SJCRH30 (cell line): ENCODE measurements at regions not wholly inside any gene's neighbourhood (a gene's known extent, or its start where the extent isn't known, plus 50 kb on each side); places are given as distances from the start of the nearest gene placed in this dataset.

Experiments
- DNase-seq, 2 experiments: peaks; one replicate each; pipeline ENCODE4 v3.0.0-alpha.2; 2015 to 2020
- H3K27ac ChIP-seq: fragments of 250-450 bp; sonication (Bioruptor Pico); 2 replicates; pipeline ENCODE4 v1.5.1; 2020; ENCODE audit warnings: mild to moderate bottlenecking, moderate library complexity
- H3K27me3 ChIP-seq: fragments of 250-450 bp; sonication (Bioruptor Pico); 2 replicates; pipeline ENCODE4 v1.5.1; 2020; ENCODE audit warnings: mild to moderate bottlenecking, moderate library complexity
- H3K36me3 ChIP-seq: fragments of 250-450 bp; sonication (Bioruptor Pico); 2 replicates; pipeline ENCODE4 v1.5.1; 2020; ENCODE audit warnings: mild to moderate bottlenecking, moderate library complexity
- H3K4me1 ChIP-seq: fragments of 250-450 bp; sonication (Bioruptor Pico); 2 replicates; pipeline ENCODE4 v1.5.1; 2020; ENCODE audit warnings: mild to moderate bottlenecking, moderate library complexity
- H3K4me3 ChIP-seq: fragments of 250-450 bp; sonication (Bioruptor Pico); 2 replicates; pipeline ENCODE4 v1.5.1; 2020; ENCODE audit warnings: mild to moderate bottlenecking, moderate library complexity
- H3K9me3 ChIP-seq: fragments of 250-450 bp; sonication (Bioruptor Pico); replicated peaks from 2 replicates; pipeline ENCODE4 v1.5.1; 2020; ENCODE audit warnings: mild to moderate bottlenecking, moderate library complexity

DNA sequence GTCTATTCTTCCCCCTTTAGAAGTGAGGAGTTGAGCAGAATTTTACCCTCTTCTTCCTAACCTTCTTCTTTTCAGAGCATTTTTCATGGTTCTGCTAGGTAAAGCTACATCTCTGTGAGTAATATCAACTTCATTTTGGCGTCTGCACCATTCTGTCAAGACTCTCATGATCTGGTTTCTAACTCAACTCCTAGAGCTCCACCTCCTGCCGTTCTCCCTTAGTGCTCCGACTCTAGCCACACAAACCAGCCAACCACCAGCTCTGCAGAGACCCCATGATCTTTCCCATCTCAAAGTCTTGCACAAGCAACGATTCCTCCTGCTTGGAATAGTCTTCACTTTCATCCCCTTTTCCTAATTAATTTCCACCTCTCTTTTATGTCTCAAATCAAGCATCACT lies 193.9 kb upstream of the TMC3 start:
- no peak for DNase-seq
- Histone ChIP-seq H3K36me3 (no peaks in the 10 kb centered on the region), H3K27ac (no peak overlapping the region), H3K27me3 (no peaks in the 10 kb centered on the region), H3K4me1 (no peaks in the 10 kb centered on the region; the same call in 1 of the 2 replicates), H3K4me3 (no peak overlapping the region), H3K9me3 (0 out of 2 replicates have a peak, but pooled peaks cover 4% of the 10 kb centered on the region)

- H3K36me3 ChIP-seq: no peaks in the 10 kb centered on the region
- no peak for DNase-seq
- no peaks in the 10 kb centered on the region for H3K27me3 ChIP-seq
- no peak overlapping the region for H3K4me3 ChIP-seq
- H3K4me1 ChIP-seq: no peaks in the 10 kb centered on the region
- no peak overlapping the region for H3K27ac ChIP-seq
- H3K9me3 ChIP-seq: no peaks in the 10 kb centered on the region
Measured at GRCh38 chr15:81562986-81563385, 189.0 kb upstream of the TMC3 start.

DNA sequence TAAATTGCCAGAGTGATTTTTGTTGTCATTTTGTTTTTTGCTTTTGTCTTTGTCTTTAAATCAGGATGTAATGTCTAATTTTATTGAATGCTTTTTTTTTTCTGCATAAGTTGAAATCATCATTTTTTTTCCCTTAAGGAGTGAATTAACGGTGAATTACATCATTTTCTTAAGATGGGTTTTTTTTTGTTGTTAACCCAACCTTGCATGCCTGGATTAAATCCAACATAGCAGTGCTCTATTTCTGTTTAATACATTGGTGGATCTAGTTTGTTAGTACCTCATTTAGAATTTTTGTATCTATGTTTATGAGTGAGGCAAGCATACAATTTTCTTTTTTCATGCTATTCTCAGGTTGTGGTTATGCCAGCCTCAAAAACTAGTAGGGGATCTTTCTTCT lies 186.4 kb upstream of the TMC3 start:
- no peak for DNase-seq
- no peak overlapping the region for H3K27ac ChIP-seq
- no peaks in the 10 kb centered on the region for H3K36me3 ChIP-seq
- H3K4me1 ChIP-seq: no peaks in the 10 kb centered on the region
- no peak overlapping the region for H3K4me3 ChIP-seq
- no peaks in the 10 kb centered on the region for H3K27me3 ChIP-seq
- H3K9me3 ChIP-seq: peaks cover 3% of the 10 kb centered on the region; the same call in 1 of the 2 replicates

DNA sequence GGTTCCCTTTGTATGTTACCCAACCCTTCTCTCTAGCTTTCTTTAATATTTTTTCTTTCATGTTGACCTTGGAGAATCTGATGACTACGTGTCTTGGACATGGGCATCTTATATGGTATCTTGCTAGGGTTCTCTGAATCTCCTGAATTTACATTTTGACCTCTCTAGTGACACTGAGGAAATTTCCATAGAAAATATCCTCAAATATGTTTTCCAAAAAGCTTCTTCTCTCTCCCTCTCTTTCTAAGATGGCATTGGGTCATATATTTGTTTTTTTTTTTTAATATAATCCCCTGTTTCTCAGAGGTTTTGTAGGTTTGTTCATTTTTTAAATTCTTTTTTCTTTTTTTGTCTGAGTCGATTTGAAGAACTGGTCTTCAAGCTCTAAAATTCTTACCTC lies 184.0 kb upstream of the TMC3 start:
- Histone ChIP-seq H3K27me3 (no peaks in the 10 kb centered on the region), H3K4me1 (no peaks in the 10 kb centered on the region), H3K27ac (no peak overlapping the region), H3K36me3 (no peaks in the 10 kb centered on the region), H3K4me3 (no peak overlapping the region), H3K9me3 (peaks cover 3% of the 10 kb centered on the region; the same call in 1 of the 2 replicates)
- DNase-seq: no peak

GRCh38 chr15:81555346-81555745 lies 181.3 kb upstream of the TMC3 start:
- DNase-seq: no peak
- Histone ChIP-seq H3K4me3 (no peak overlapping the region), H3K36me3 (no peaks in the 10 kb centered on the region)

DNA sequence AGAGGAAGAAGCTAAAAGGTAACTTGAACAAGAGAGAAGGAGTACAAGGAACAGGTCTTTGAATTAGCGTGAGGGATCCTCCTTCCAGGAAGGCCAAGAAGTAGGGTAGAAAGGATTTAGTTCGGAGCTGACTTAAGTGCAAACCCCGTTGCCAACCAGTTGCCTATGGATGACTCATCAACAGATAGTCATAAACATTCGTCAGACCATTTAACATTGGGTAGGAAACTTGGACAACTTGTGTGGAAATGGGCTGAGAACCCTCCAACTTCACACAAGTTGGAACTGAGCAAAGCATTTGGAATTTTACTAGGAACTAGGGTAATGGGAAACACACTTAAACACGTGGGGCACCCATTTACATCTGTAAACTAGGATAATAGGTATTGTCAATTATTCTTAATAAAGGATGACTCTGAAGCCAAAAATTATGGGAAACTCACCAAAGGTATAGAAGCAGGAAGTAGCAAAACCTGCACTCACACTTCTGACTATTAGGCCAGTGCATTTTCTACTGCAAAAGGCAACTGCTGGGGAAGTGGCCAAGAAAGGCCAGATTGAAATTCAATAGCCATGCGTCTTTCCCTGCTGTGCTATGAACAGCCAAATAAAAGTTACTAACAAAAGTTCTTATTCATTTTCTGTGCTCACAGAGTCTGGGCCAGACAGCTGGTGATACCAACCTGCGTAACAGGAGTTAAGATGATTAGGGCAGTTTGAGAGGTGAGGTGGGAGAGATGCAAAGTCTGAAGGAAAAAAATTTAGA lies 174.5 kb upstream of the TMC3 start:
- Histone ChIP-seq H3K9me3 (no peaks in the 10 kb centered on the region), H3K36me3 (no peaks in the 10 kb centered on the region), H3K27ac (no peak overlapping the region), H3K4me1 (peaks cover 7% of the 10 kb centered on the region), H3K27me3 (no peaks in the 10 kb centered on the region), H3K4me3 (no peak overlapping the region)
- peak in 1 of 2 experiments; percentile 36 for DNase-seq

More at GRCh38 chr15:81555346-81555745, 181.3 kb upstream of the TMC3 start:
- Histone ChIP-seq H3K27me3 (no peaks in the 10 kb centered on the region), H3K4me1 (no peaks in the 10 kb centered on the region), H3K27ac (no peak overlapping the region), H3K9me3 (peaks cover 3% of the 10 kb centered on the region; the same call in 1 of the 2 replicates)

DNA sequence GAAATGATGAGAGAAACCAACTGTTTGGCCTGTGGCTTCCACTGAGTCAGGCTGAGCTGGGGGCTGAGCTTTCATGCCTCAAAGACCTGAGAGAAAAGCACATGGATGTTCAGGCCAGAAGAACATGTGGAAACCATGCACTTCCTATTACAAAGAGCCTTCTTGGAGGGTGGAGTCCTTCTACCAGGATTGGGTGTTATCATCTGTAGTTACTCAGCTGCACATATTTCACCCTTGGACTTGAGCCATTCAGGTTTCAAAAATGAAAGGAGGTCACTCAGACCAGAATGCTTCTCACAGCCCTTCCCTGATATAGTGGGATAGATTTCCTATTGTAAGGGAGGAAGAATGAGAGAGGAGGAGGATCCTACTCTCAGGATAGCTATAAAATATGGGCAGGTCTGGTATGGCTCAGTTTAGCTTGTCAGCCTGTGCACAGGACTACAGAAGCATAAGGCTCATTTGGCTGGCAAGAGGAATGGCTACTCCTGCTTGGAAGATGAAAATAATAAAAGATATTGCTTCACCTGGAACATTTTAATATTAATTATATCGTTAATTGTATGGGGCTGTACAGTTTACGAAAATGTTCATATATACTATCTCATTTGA lies 173.6 kb upstream of the TMC3 start:
- Histone ChIP-seq H3K27ac (no peak overlapping the region), H3K4me3 (no peak overlapping the region), H3K27me3 (no peaks in the 10 kb centered on the region), H3K36me3 (no peaks in the 10 kb centered on the region), H3K9me3 (no peaks in the 10 kb centered on the region), H3K4me1 (peaks cover 7% of the 10 kb centered on the region)
- DNase-seq: no peak

- Histone ChIP-seq H3K4me3 (no peak overlapping the region), H3K27me3 (no peaks in the 10 kb centered on the region), H3K27ac (no peak overlapping the region), H3K9me3 (no peaks in the 10 kb centered on the region), H3K4me1 (peaks cover 7% of the 10 kb centered on the region), H3K36me3 (no peaks in the 10 kb centered on the region)
- DNase-seq: no peak
Measured at GRCh38 chr15:81544385-81544784, 170.4 kb upstream of the TMC3 start.

DNA sequence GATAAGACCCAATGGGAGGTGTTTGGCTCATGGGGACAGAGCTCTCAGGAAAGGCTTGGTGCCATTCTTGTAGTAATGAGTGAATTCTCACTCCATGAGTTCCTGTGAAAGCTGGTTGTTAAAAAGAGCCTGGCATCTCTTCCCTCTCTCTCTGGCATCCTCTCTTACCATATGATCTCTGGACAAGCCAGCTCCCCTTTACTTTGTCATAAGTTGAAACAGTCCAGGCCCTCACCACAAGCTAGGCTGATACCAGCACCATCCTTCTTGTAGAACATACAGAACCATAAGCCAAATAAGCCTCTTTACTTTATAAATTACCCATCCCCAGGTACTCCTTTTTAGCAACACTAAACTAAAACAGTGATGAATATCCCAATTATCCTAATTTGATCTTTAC lies 166.9 kb upstream of the TMC3 start:
- Histone ChIP-seq H3K4me3 (no peak overlapping the region), H3K27me3 (no peaks in the 10 kb centered on the region), H3K27ac (no peak overlapping the region), H3K4me1 (no peaks in the 10 kb centered on the region), H3K9me3 (no peaks in the 10 kb centered on the region), H3K36me3 (no peaks in the 10 kb centered on the region)
- no peak for DNase-seq

DNA sequence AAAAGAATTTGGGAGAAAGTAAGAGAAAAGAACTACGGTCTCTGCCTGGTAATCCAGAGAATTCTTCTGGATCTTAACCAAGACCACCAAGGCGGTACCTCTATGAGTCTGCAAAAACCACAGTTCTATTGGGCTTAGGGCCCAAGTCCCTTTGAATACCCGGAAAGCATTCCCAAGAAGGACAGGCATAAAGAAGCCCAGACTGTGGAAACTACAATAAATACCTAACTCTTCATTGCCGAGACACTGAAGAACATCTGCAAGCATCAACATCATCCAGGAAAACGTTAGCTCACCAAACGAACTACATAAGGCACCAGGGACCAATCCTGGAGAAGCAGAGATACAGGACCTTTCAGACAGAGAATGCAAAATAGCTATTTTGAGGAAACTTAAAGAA lies 162.3 kb upstream of the TMC3 start:
- no peak overlapping the region for H3K4me3 ChIP-seq
- no peak for DNase-seq
- H3K27ac ChIP-seq: no peak overlapping the region
- H3K27me3 ChIP-seq: no peaks in the 10 kb centered on the region
- no peaks in the 10 kb centered on the region for H3K9me3 ChIP-seq
- no peaks in the 10 kb centered on the region for H3K36me3 ChIP-seq
- H3K4me1 ChIP-seq: peaks cover 12% of the 10 kb centered on the region; the same call in 1 of the 2 replicates

DNA sequence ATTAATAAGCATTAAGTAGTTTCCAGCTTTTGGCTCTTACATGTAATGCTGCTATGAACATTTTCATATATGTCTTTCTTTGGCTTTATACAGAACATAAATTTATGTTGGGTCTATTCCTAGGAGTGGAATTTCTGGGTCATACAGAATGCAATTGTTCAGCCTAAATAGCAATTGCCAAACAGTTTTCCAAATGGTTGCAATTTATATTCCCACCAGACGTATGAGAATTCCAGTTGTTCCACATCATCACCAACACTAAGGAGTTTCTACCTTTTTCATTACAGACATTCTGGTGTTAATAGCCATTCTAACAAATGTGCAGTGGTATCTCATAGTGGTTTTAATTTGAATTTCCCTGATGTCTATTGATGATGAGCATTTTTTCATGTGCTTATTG lies 160.1 kb upstream of the TMC3 start:
- H3K27me3 ChIP-seq: no peaks in the 10 kb centered on the region
- no peaks in the 10 kb centered on the region for H3K9me3 ChIP-seq
- DNase-seq: no peak
- H3K36me3 ChIP-seq: no peaks in the 10 kb centered on the region
- peaks cover 27% of the 10 kb centered on the region for H3K4me1 ChIP-seq
- H3K27ac ChIP-seq: no peak overlapping the region
- H3K4me3 ChIP-seq: no peak overlapping the region

- H3K27ac ChIP-seq: peak overlapping the region; percentile 55; the same call in 1 of the 2 replicates
- no peak overlapping the region for H3K4me3 ChIP-seq
- H3K36me3 ChIP-seq: no peaks in the 10 kb centered on the region
- H3K4me1 ChIP-seq: peaks cover 27% of the 10 kb centered on the region
- DNase-seq: no peak
- no peaks in the 10 kb centered on the region for H3K9me3 ChIP-seq
- H3K27me3 ChIP-seq: no peaks in the 10 kb centered on the region
Measured at GRCh38 chr15:81532001-81532400, 158.0 kb upstream of the TMC3 start.

GRCh38 chr15:81531109-81531592 lies 157.1 kb upstream of the TMC3 start:
- H3K4me3 ChIP-seq: peak overlapping the region; percentile 31
- H3K4me1 ChIP-seq: peaks cover 27% of the 10 kb centered on the region
- peak; percentile 64 to 80 for DNase-seq
- H3K27ac ChIP-seq: peak overlapping the region; percentile 55
- H3K27me3 ChIP-seq: no peaks in the 10 kb centered on the region
- H3K9me3 ChIP-seq: no peaks in the 10 kb centered on the region
- H3K36me3 ChIP-seq: no peaks in the 10 kb centered on the region

DNA sequence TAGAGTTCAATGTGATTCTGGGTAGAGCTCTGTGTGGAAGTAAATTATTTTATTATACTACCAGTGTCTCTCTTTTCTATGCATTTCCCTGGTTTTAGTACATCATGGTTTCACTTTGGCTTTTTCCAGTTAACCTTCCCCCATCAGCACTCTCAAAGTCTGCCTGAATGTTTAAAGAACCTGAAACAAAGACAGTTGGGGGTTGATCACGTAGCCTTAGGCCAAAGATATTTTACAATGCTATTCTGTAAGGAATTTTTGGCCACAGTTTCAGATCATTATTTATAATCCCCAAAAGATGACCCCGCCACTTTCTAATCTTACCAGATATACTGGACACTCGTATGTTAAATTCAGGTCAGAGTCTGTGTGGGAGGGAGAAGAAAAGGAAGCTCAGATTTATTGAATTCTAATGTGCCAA lies 156.3 kb upstream of the TMC3 start:
- DNase-seq: peak in 1 of 2 experiments; percentile 26
- H3K36me3 ChIP-seq: no peaks in the 10 kb centered on the region
- H3K4me1 ChIP-seq: peaks cover 27% of the 10 kb centered on the region
- no peaks in the 10 kb centered on the region for H3K9me3 ChIP-seq
- peak overlapping the region; percentile 55; the same call in 1 of the 2 replicates for H3K27ac ChIP-seq
- H3K27me3 ChIP-seq: no peaks in the 10 kb centered on the region
- no peak overlapping the region; the same call in 1 of the 2 replicates for H3K4me3 ChIP-seq

DNA sequence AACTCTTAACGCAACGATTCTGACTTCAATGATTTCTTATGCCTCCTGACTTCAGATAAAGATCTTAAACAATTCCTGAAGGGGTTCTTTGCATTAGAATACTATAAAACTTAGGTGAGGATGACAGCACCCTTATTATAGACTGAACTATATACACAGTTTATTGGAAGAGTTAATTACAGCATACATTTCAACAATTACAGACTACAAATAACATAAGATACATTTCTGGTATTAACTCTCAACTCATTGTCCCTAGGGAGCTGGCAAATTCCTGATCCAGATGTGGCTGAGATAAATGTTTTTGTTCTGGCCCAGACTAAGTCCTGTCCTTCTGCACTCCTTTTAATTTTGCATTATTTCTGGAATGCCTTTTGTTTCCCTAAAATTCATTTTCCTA lies 155.5 kb upstream of the TMC3 start:
- DNase-seq: no peak
- Histone ChIP-seq H3K27ac (no peak overlapping the region), H3K4me1 (peaks cover 27% of the 10 kb centered on the region), H3K4me3 (no peak overlapping the region), H3K27me3 (no peaks in the 10 kb centered on the region), H3K9me3 (no peaks in the 10 kb centered on the region), H3K36me3 (no peaks in the 10 kb centered on the region)
